Loucy (cell line): ENCODE measurements at regions not wholly inside any gene's neighbourhood (a gene's known extent, or its start where the extent isn't known, plus 50 kb on each side); places are given as distances from the start of the nearest gene placed in this dataset.

ENCODE experiments used
- H2AFZ ChIP-seq: fragments of 200-600 bp; sonication (generic); 2 replicates; pipeline ENCODE4 v1.6.0; 2016; ENCODE audit warnings: antibody characterized with exemption, mild to moderate bottlenecking, low read length, moderate library complexity
- H3F3A ChIP-seq: fragments of 200-600 bp; 2 replicates; pipeline ENCODE4 v1.6.0; 2016; ENCODE audit warnings: antibody characterized with exemption, low read depth, mild to moderate bottlenecking
- H3K27me3 ChIP-seq: fragments of 200-600 bp; sonication (generic); 2 replicates; pipeline ENCODE4 v1.6.1; 2014; ENCODE audit warnings: low read length, mild to moderate bottlenecking; ENCODE audit not compliant: insufficient read depth, poor library complexity, severe bottlenecking
- H3K36me3 ChIP-seq: fragments of 200-600 bp; sonication (generic); 2 replicates; pipeline ENCODE4 v1.6.1; 2016; ENCODE audit warnings: low read length; ENCODE audit not compliant: insufficient read depth
- H3K4me1 ChIP-seq: fragments of 200-600 bp; sonication (generic); 2 replicates; pipeline ENCODE4 v1.5.1; 2014; ENCODE audit warnings: low read length, mild to moderate bottlenecking; ENCODE audit not compliant: insufficient read depth, poor library complexity, severe bottlenecking
- H3K4me2 ChIP-seq: fragments of 200-600 bp; sonication (generic); 2 replicates; pipeline ENCODE4 v1.6.0; 2014; ENCODE audit warnings: antibody characterized with exemption, low read length, low read depth, mild to moderate bottlenecking; ENCODE audit not compliant: poor library complexity, severe bottlenecking
- H3K4me3 ChIP-seq: fragments of 200-600 bp; sonication (generic); 2 replicates; pipeline ENCODE4 v1.5.1; 2014; ENCODE audit warnings: low read length, mild to moderate bottlenecking, mixed read lengths; ENCODE audit not compliant: poor library complexity, severe bottlenecking
- H3K79me2 ChIP-seq: fragments of 200-600 bp; sonication (generic); 2 replicates; pipeline ENCODE4 v1.6.1; 2014; ENCODE audit warnings: low read length; ENCODE audit not compliant: insufficient read depth
- H3K9ac ChIP-seq: fragments of 200-600 bp; sonication (generic); 2 replicates; pipeline ENCODE4 v1.6.0; 2014; ENCODE audit warnings: mild to moderate bottlenecking, low read depth, low read length, moderate library complexity; ENCODE audit not compliant: poor library complexity, severe bottlenecking
- H3K9me2 ChIP-seq: fragments of 200-600 bp; sonication (generic); replicated peaks from 2 replicates; pipeline ENCODE4 v1.6.1; 2016; ENCODE audit warnings: low read depth, low read length, mixed read lengths
- H3K9me3 ChIP-seq: fragments of 200-600 bp; sonication (generic); 2 replicates; pipeline ENCODE4 v1.6.1; 2014; ENCODE audit warnings: mild to moderate bottlenecking, antibody characterized with exemption, low read length, low read depth; ENCODE audit not compliant: insufficient read depth
- H4K20me1 ChIP-seq: fragments of 200-600 bp; sonication (generic); 2 replicates; pipeline ENCODE4 v1.6.0; 2014; ENCODE audit warnings: antibody characterized with exemption, low read length, mild to moderate bottlenecking; ENCODE audit not compliant: insufficient read depth, poor library complexity, severe bottlenecking
- CTCF ChIP-seq: fragments of 200-600 bp; sonication (generic); conservative IDR thresholded peaks from 2 replicates; pipeline ENCODE4 v1.5.1; 2014; ENCODE audit warnings: mild to moderate bottlenecking, antibody characterized with exemption, low read length
- EZH2phosphoT487 ChIP-seq: fragments of 200-600 bp; IDR thresholded peaks from 2 replicates; pipeline ENCODE4 v1.6.1; 2018; ENCODE audit warnings: antibody characterized with exemption, mild to moderate bottlenecking, moderate library complexity, borderline replicate concordance

GRCh38 chr2:237269138-237269875 is 144.7 kb downstream of the COL6A3 start:
- Histone ChIP-seq H3K9ac (no peak overlapping the region), H3K79me2 (no peaks in the 10 kb centered on the region), H3K9me3 (no peaks in the 10 kb centered on the region), H3K9me2 (no peaks in the 10 kb centered on the region), H4K20me1 (no peaks in the 10 kb centered on the region), H2AFZ (no peak overlapping the region), H3K4me3 (no peak overlapping the region), H3K36me3 (no peaks in the 10 kb centered on the region), H3K27me3 (no peaks in the 10 kb centered on the region), H3F3A (no peaks in the 10 kb centered on the region), H3K4me1 (no peaks in the 10 kb centered on the region), H3K4me2 (no peak overlapping the region)
- TF ChIP-seq CTCF = no peak
- no peak for TF ChIP-seq EZH2phosphoT487

DNA sequence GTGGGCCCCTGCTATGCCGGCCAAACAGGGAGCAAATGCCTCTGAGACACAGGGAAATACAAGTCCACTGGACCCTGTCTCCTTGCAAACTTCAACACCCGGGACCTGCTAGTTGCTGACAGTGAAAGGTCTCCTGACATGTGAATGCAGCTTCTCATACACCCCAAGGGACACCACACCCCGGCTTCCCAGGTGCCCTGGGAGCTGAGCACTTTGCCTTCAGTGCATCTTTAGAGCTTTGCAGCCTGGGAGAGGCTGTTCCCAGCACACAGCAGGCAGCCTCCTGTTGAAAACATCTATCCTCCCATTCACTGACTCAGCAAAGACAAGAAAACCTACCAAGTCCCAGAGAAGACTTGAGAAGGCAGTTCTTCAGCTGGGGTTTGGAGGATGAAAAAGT is 143.4 kb downstream of the COL6A3 start:
- TF ChIP-seq EZH2phosphoT487 (no peak), CTCF (no peak)
- no peak overlapping the region for H2AFZ ChIP-seq

DNA sequence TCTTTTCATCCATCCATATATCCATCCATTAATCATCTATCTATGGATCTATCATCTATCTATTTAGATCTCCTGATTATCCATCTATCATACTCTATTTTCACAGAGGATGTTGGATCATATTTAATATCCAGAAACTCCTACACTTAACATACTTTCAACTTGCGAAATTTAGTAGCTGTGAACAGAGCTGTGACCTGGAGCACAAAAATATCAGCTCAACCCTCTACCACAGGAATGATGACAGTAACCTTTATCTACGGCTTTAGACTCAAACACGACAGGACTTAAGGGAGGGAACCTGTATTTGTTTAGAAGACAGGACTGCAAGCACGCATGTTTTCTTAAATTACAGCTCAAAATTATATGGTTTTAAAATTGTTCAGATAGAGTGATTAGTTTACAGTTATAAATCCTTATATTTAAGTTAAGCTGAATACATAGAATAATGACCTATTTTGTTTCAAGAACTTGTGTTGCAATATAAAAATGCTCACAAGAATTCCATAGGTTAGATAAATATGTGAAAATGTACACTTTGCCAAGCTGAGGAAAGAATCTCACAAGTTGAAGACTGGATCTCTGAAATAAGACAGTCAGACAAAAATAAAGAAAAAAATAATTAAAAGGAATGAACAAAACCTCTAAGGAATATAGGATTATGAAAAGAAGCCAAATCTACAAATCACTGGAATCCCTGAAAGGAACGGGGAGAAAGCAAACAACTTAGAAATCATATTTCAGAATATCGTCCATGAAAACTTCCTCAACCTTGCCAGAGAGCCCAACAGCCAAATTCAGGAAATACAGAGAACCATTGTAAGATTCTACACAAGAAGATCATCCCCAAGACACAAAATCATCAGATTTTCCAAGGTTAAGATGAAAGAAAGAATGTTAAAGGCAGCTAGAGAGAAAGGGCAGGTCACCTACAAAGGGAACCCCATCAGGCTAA is 142.0 kb downstream of the COL6A3 start:
- H3K4me2 ChIP-seq = no peak overlapping the region
- TF ChIP-seq EZH2phosphoT487 (no peak), CTCF (no peak)
- no peaks in the 10 kb centered on the region for H3F3A ChIP-seq

More for the DNA sequence above, 143.4 kb downstream of the COL6A3 start:
- H3F3A ChIP-seq = no peaks in the 10 kb centered on the region
- H3K9me3 ChIP-seq = no peaks in the 10 kb centered on the region
- H4K20me1 ChIP-seq = no peaks in the 10 kb centered on the region
- no peaks in the 10 kb centered on the region for H3K79me2 ChIP-seq
- no peaks in the 10 kb centered on the region for H3K4me1 ChIP-seq
- no peak overlapping the region for H3K4me3 ChIP-seq
- no peak overlapping the region for H3K9ac ChIP-seq
- H3K4me2 ChIP-seq = no peak overlapping the region
- no peaks in the 10 kb centered on the region for H3K36me3 ChIP-seq
- no peaks in the 10 kb centered on the region for H3K9me2 ChIP-seq
- H3K27me3 ChIP-seq = no peaks in the 10 kb centered on the region

More for the DNA sequence above, 142.0 kb downstream of the COL6A3 start:
- Histone ChIP-seq H3K9me2 (no peaks in the 10 kb centered on the region), H3K9ac (no peak overlapping the region), H3K79me2 (no peaks in the 10 kb centered on the region), H3K4me1 (no peaks in the 10 kb centered on the region), H3K9me3 (no peaks in the 10 kb centered on the region), H3K4me3 (no peak overlapping the region), H3K27me3 (no peaks in the 10 kb centered on the region), H4K20me1 (no peaks in the 10 kb centered on the region), H2AFZ (no peak overlapping the region), H3K36me3 (no peaks in the 10 kb centered on the region)
